HG03457 (cell line): ENCODE measurements at regions not wholly inside any gene's neighbourhood (a gene's known extent, or its start where the extent isn't known, plus 50 kb on each side); places are given as distances from the start of the nearest gene placed in this dataset.

Experiments used
- ATAC-seq: cut with Tn5 transposase; IDR thresholded peaks from one replicate; pipeline ENCODE4 v1.9.1; 2021; ENCODE audit warnings: moderate number of reproducible peaks; ENCODE audit not compliant: unreplicated experiment

- no peak for ATAC-seq
Observed at GRCh38 chr13:100870898-100871297, 196.3 kb upstream of the TMTC4 start.

DNA sequence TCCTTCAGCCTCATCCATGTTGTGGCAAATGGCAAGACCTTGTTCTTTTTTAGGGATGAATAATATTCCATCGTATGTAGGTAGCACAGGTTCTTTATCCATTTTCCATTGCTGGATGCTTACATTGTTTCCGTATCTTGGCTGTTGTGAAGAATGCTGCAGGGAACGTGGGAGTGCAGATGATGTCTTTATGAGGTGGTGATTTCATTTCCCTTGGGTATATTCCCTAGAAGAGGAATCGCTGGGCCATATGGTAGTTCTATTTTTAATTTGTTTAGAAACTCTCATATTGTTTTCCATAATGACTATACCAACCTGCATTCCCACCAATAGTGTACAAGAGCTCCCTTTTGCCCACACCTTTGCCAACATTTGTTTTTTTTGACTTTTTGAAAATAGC lies 186.3 kb upstream of the TMTC4 start:
- no peak for ATAC-seq

DNA sequence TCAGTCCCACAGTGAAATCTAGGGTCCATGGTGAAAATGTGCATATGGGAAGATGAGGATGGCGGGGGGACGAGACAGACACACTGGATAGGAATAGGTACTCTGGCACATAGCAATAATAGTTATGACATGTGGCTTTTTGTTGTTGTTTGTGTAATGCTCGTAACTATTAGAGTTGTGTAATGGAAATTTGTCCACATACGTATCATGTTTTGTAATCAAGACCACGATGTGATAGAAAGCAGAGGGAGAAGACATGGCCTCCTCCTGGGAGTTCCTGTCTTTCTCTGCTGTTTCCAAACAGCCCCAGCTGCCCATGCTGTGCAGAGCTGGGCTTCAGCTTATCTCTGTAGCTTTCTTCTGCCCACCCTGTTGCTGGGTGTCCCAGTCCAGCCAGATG lies 185.3 kb upstream of the TMTC4 start:
- ATAC-seq = no peak

DNA sequence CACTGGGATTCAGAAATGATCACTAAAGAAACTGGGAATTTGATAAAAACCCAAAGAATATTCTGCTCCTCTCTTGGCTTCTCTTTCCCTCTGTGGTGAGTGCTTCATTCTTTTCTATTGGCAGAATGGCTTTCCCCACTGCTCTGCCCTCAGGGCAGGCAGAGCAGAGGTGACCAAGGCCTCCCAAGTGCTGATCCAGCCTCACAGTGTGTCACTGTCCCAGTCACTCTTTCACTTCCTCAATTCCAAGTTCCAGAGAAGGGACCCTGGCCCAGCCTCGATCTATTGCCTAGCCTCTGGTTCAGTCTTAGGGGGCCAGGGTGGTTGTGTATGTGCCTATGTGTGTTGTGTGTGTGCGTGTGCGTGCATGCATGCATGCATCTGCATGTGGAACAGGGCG lies 180.6 kb upstream of the TMTC4 start:
- ATAC-seq = no peak

GRCh38 chr13:100854006-100854405 lies 179.4 kb upstream of the TMTC4 start:
- ATAC-seq = no peak

- no peak for ATAC-seq
Observed at GRCh38 chr13:100853434-100853833, 178.8 kb upstream of the TMTC4 start.

GRCh38 chr13:100852146-100852545 lies 177.6 kb upstream of the TMTC4 start:
- ATAC-seq = no peak

GRCh38 chr13:100848304-100848703 lies 173.7 kb upstream of the TMTC4 start:
- ATAC-seq = no peak

GRCh38 chr13:100845128-100845757 lies 170.6 kb upstream of the TMTC4 start:
- ATAC-seq = no peak

- ATAC-seq = no peak
Observed at GRCh38 chr13:100842136-100842535, 167.5 kb upstream of the TMTC4 start.

GRCh38 chr13:100838387-100838786 lies 163.8 kb upstream of the TMTC4 start:
- no peak for ATAC-seq

DNA sequence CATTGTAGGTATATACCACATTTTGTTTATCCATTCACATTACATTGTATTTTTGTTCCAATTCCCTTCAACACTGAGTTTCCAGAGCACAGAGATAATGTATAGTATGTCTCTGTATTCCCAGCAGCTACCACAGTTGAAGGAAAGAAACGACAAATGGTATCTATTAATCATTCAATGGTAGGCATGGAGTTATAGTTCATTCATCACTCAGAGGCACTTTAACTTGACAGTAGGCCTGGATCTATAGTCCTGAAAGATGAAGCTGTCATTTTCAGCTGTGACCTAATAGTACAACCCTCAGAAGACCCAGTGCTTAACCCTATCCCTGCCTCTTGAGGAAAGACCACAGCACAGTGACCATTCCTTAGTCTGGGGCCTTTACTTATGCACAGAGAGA lies 163.0 kb upstream of the TMTC4 start:
- no peak for ATAC-seq

DNA sequence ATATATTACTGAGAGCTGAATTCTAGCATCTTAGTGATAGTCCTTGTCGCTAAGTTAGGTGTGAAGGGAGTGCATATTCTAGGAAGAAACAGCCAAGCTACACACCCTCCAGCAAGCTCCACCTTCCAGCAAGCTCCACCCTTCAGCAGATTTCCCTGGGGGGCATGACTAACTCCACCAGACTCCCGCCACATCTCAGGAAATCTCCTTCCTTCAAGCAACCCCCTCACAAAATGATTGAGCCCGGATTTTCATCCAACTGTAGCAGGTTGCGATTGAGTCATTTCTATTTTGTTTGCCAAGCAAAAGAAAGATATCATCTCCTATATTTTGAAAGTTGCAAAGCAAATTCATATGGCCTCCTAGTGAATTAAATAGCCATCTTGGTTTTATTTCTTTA lies 162.1 kb upstream of the TMTC4 start:
- ATAC-seq = no peak

- ATAC-seq = no peak
Observed at GRCh38 chr13:100835695-100836094, 161.1 kb upstream of the TMTC4 start.

- no peak for ATAC-seq
Observed at GRCh38 chr13:100833427-100833826, 158.8 kb upstream of the TMTC4 start.

DNA sequence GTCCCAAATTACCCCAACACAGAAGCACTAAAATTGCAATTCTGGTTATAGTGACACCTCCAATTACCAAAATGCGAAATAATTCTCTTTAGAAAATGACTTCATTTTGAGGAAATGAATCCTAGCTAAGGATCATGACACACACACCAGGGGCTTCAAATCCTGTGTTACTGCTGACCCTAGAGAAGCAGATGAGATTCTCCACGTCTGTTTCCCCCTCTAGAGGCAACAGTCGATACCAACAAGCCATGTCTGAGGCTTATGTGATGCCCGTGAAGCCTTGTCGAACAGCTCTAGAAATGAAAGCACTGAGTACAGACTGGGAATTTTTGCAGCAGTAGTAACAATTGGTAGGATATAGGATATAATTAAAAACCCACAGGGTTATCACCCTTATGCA lies 153.6 kb upstream of the TMTC4 start:
- ATAC-seq = no peak

DNA sequence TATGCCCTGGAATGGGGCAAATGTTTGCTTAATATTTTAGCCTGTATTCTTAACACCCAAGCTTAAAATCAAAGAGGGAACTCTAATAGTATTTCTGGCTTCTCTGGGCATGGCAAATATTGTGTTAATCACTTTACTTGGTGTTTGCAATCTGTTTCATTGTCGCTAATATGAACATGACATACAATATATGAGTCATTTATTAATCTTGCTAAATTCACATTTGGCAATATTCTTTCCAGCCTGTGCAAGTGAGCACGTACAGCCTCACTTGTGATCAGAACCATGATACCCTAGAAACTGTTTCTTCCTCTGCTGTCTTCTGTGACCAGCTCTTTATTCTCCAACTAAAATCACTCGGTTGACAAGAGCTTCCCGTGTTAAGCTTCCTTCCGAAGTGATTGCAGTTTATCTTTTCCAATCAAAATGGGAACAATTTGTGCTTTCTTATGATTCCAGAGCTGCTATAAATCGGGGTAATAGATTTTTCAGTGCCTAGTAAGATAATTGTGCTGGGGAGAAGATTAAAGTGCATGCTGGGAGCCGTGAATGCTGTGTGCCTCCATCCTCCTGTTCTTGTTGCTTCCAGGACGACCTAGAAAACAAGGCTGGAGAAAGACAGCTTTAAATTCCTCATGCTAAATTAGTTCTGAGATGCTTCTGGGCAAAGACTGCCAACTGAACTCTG lies 153.0 kb upstream of the TMTC4 start:
- ATAC-seq = no peak

- no peak for ATAC-seq
Observed at GRCh38 chr13:100826441-100826840, 151.8 kb upstream of the TMTC4 start.

DNA sequence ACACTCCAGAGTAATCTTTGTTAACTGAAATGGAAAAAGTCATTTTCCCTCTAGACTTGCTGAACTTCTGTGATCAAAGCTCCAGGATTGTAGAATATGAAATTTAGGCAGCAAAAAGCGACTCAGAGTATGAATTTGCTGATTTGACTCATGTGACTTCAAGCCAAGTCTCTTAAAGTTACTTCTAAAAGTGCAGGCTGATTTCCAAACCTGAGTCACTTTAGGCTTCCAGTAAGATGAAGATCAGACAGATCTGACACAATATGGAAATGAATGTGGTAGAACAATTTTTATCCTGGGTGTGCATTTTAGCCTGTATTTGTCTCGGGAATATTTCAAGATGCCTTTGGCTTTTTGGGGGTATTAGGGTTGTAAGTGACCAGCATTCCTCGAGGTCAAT lies 151.0 kb upstream of the TMTC4 start:
- no peak for ATAC-seq

- no peak for ATAC-seq
Observed at GRCh38 chr13:100824366-100824765, 149.8 kb upstream of the TMTC4 start.

GRCh38 chr13:100823448-100823847 lies 148.9 kb upstream of the TMTC4 start:
- ATAC-seq = no peak

- ATAC-seq = no peak
Observed at GRCh38 chr13:100822871-100823443, 148.4 kb upstream of the TMTC4 start.

DNA sequence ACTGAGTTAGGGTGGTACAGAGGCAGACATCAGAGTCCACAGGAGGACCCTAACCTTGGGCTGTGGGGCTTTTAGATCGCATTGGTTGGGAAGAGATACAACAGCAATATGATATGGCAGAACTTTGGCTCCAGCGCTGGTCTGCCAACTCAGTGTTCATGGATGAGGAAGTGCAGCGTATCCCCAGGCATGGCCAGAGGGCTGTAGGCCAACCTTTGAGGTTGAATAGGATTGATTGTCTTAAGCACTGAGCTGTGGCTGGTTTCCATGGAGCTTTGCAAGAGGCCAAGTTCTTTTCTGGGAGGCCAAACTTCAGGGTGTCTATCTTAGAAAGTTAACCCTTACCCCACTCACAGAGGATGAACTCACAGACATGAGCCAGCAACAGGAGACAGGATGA lies 144.1 kb upstream of the TMTC4 start:
- no peak for ATAC-seq
